ENCODE measurements at regions not wholly inside any gene's neighbourhood (a gene's known extent, or its start where the extent isn't known, plus 50 kb on each side); places are given as distances from the start of the nearest gene placed in this dataset.

DNA sequence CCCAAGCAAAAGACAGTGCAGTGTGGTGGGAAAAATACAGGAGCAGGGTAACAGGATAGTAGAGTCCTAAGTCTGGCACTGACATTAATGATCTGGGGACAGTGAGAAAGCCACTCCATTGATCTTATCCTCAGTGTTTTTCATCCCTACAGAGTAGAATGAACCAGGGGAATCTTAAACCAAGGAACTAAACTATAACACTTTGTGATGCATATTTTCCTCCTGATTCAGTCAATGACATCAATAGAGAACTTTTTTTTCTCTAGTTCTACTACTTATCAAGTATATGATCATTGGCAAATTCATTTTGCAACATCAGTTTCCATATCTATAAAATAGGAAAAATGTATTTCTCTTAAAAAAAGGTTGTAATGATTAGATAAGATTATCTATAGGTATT is 151.1 kb downstream of the TMEM26 start:
- Histone ChIP-seq H3K27me3 (no peaks in the 10 kb centered on the region), H3K27ac (no peak overlapping the region), H3K4me3 (no peak overlapping the region), H3K9me3 (no peaks in the 10 kb centered on the region), H3K4me1 (no peaks in the 10 kb centered on the region), H3K36me3 (no peaks in the 10 kb centered on the region)
- ATAC-seq, result no peak
- TF ChIP-seq, protein P1, sequence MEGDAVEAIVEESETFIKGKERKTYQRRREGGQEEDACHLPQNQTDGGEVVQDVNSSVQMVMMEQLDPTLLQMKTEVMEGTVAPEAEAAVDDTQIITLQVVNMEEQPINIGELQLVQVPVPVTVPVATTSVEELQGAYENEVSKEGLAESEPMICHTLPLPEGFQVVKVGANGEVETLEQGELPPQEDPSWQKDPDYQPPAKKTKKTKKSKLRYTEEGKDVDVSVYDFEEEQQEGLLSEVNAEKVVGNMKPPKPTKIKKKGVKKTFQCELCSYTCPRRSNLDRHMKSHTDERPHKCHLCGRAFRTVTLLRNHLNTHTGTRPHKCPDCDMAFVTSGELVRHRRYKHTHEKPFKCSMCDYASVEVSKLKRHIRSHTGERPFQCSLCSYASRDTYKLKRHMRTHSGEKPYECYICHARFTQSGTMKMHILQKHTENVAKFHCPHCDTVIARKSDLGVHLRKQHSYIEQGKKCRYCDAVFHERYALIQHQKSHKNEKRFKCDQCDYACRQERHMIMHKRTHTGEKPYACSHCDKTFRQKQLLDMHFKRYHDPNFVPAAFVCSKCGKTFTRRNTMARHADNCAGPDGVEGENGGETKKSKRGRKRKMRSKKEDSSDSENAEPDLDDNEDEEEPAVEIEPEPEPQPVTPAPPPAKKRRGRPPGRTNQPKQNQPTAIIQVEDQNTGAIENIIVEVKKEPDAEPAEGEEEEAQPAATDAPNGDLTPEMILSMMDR (IDR thresholded peaks at IDR 0.05), result no peak
- TF ChIP-seq POLR2A (IDR thresholded peaks at IDR 0.05), result no peak
- intact Hi-C loops (cut with DNase I), result no loop called here
- DNase-seq, result no peak

DNA sequence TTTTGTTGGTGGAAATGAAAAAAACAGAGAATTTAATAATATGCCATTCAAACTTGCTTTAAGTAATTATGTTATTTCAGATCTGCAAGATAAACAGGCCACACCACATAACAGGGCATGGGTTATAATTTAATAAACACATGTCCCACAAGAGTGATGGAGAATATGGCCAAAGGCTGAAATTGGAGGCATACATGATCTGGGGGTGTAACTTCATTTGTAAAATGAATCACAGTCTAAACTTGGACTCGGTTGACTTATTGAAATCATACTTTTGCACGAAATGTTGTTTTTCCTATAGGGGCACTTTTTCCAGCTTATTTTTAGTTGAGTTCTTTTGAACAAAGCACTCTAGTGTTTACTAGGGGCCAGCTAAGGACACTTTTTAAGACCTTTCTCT is 151.6 kb downstream of the TMEM26 start:
- TF ChIP-seq, protein P1 (IDR thresholded peaks at IDR 0.05), result no peak
- TF ChIP-seq POLR2A (IDR thresholded peaks at IDR 0.05), result no peak
- H3K36me3 ChIP-seq, result no peaks in the 10 kb centered on the region
- H3K4me3 ChIP-seq, result no peak overlapping the region
- intact Hi-C loops (cut with DNase I), result no loop called here
- H3K9me3 ChIP-seq, result no peaks in the 10 kb centered on the region
- WGBS (ENCODE audit: insufficient coverage, low coverage, low lambda C conversion rate, missing lambda C conversion rate), result 65% methylated on average over 2 of the region's 2 CpGs
- H3K27ac ChIP-seq, result no peak overlapping the region
- DNase-seq (no peak), ATAC-seq (no peak)
- no peaks in the 10 kb centered on the region for H3K27me3 ChIP-seq
- no peaks in the 10 kb centered on the region for H3K4me1 ChIP-seq

DNA sequence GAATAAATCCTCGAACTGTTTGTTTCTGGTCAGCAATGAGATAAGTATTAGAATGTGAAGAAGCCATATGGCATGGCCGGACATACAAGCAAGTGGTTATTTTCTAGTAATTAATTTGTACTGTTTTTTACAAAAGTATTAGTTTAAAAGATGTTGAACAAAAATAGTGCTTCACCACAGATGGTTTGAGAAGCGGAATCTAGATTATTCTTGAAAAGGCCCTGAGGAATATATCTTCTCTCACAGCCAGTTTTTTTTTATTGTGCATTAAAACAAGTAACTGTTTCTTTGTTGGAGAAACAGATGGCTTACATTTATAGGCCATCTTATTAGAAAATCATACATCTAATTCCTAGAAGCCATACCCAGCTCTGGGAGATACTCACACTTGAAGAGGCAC is 153.3 kb downstream of the TMEM26 start:
- Histone ChIP-seq H3K4me1 (no peaks in the 10 kb centered on the region), H3K4me3 (no peak overlapping the region), H3K27me3 (no peaks in the 10 kb centered on the region), H3K27ac (no peak overlapping the region), H3K9me3 (no peaks in the 10 kb centered on the region), H3K36me3 (no peaks in the 10 kb centered on the region)
- 52% methylated on average over 3 of the region's 3 CpGs for WGBS (ENCODE audit: insufficient coverage, low coverage, low lambda C conversion rate, missing lambda C conversion rate)
- ATAC-seq (no peak), DNase-seq (no peak)
- TF ChIP-seq, protein P1 (IDR thresholded peaks at IDR 0.05), result no peak
- no peak for TF ChIP-seq POLR2A (IDR thresholded peaks at IDR 0.05)
- intact Hi-C loops (cut with DNase I), result no loop called here

DNA sequence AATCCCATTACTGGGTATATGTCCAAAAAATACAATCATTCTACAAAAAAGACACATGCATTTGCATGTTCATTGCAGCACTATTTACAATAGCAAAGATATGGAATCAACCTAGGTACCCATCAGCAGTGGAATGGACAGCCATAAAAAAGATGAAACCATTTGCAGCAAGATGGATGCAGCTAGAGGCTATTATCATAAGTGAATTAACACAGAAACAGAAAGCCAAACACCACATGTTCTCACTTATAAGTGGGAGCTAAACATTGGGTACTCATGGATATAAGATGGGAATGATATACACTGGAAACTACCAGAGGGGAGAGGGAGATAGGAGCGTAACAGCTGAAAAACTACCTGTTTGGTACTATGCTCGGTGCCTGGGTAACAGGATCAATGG is 154.0 kb downstream of the TMEM26 start:
- no peak for DNase-seq
- Histone ChIP-seq H3K4me3 (no peak overlapping the region), H3K9me3 (no peaks in the 10 kb centered on the region), H3K36me3 (no peaks in the 10 kb centered on the region), H3K4me1 (no peaks in the 10 kb centered on the region), H3K27me3 (no peaks in the 10 kb centered on the region), H3K27ac (no peak overlapping the region)
- intact Hi-C loops (cut with DNase I), result no loop called here
- TF ChIP-seq, protein P1 (IDR thresholded peaks at IDR 0.05), result no peak
- WGBS (ENCODE audit: insufficient coverage, low coverage, low lambda C conversion rate, missing lambda C conversion rate), result 76% methylated on average over 2 of the region's 2 CpGs
- ATAC-seq, result no peak

DNA sequence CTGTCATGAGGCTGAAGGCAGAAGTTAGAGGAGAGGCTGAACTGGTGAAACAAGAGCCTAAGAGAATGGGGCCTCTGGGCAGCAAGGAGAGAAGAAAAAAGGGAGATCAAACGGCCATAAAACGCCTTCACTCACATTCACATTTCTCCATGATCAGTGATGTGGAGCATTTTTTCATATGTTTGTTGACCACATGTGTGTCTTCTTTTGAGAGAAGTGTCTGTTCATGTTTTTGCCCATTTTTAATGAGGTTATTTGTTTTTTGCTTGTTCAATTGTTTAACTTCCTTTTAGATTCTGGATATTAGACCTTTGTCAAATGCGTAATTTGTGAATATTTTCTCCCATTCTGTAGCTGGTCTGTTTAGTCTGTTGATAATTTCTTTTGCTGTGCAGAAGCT is 155.0 kb downstream of the TMEM26 start:
- WGBS (ENCODE audit: insufficient coverage, low coverage, low lambda C conversion rate, missing lambda C conversion rate), result 35% methylated on average over 3 of the region's 3 CpGs
- no peak overlapping the region for H3K27ac ChIP-seq
- no peaks in the 10 kb centered on the region for H3K27me3 ChIP-seq
- H3K4me1 ChIP-seq, result no peaks in the 10 kb centered on the region
- ATAC-seq (no peak), DNase-seq (no peak)
- no peaks in the 10 kb centered on the region for H3K36me3 ChIP-seq
- H3K4me3 ChIP-seq, result no peak overlapping the region
- intact Hi-C loops (cut with DNase I), result no loop called here
- no peak for TF ChIP-seq POLR2A (IDR thresholded peaks at IDR 0.05)
- TF ChIP-seq, protein P1 (IDR thresholded peaks at IDR 0.05), result no peak
- no peaks in the 10 kb centered on the region for H3K9me3 ChIP-seq

Measured in right lobe of liver (tissue), 6 donors.